Activated naive CD4-positive, alpha-beta T cell treated with anti-CD3 and anti-CD28 coated beads for 36 hours (primary cell): ENCODE measurements at regions not wholly inside any gene's neighbourhood (a gene's known extent, or its start where the extent isn't known, plus 50 kb on each side); places are given as distances from the start of the nearest gene placed in this dataset.
"Not testable (repeated sequence)": the region's sequence is repeated elsewhere in the genome, so short reads cannot be mapped to it uniquely, and the experiment has no call there.

ENCODE experiments used
- CTCF ChIA-PET: fragments of 350-600 bp; sonication (Branson Sonifier 250); formaldehyde crosslinking; loops from one replicate; lab custom pipeline; 2021; ENCODE audit warnings: antibody characterized with exemption; lab: Charles Lee
- DNase-seq: peaks from one replicate; pipeline ENCODE4 v3.0.0-alpha.2; 2020
- H3K27ac Mint-ChIP-seq: one replicate; pipeline ENCODE4 v1.8.0; 2021; ENCODE audit warnings: mild to moderate bottlenecking, mixed read lengths
- H3K27me3 Mint-ChIP-seq: one replicate; pipeline ENCODE4 v1.8.0; 2021; ENCODE audit warnings: low read depth, mixed read lengths
- H3K36me3 Mint-ChIP-seq: one replicate; pipeline ENCODE4 v1.8.0; 2021; ENCODE audit warnings: low read depth, mixed read lengths
- H3K4me1 Mint-ChIP-seq: one replicate; pipeline ENCODE4 v1.8.0; 2021; ENCODE audit warnings: low read depth, mixed read lengths
- H3K4me3 Mint-ChIP-seq: one replicate; pipeline ENCODE4 v1.8.0; 2021; ENCODE audit warnings: mild to moderate bottlenecking, moderate library complexity, mixed read lengths
- H3K9me3 Mint-ChIP-seq: one replicate; pipeline ENCODE4 v1.8.0; 2021; ENCODE audit warnings: mixed read lengths
- intact Hi-C: fragments of 100-400 bp; cut with micrococcal nuclease; formaldehyde crosslinking; loops from one replicate; pipeline ENCODE4 v1.15.1; 2023

DNA sequence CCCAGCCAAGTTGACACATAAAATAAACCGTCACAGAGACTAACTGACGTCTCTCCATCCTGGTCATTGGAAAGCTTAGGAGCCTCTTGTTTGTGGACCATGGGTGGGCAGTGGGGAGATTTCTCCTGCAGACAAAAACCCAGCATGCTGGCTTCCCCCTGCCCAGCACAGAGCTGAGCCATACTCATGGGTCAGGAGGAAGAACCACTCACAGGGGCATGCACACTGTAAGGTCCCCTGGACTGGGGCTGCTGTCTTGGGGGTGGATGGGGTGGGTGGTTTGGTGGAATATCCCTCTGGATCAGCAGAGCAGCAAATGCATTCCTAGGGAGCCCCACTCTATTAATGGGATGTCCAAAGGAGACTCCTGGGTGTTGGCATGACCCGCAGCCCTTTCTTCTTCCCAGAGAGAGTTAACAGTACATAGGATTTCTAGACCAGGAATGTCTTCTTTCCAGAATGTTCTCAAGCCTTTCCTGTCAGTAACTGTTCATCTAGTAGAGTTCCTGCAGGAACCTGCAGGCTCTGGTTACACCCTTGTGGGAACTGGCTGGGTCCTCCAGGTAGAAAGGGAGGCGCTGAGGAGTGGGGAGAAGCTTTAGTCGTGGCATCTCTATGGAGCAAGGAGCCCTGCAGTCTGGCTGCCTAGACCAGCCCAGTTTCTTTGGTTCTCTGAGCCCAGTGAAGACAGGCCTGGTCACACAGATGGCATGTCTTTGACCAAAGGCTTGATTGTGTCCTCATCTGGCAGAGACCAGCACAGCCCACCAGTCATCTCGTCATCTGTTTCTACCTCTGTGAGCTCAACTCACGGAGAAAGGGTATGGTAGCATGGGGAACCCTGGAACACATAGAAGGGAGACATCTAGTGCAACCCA lies 73.4 kb upstream of the PRR23C start:
- CTCF ChIA-PET: interaction anchor here (1.0 kb wide), 1 partner anchor 9 kb away, joined by 3 read pairs; no protein-coding TSS in a partner anchor
- H3K4me3 Mint-ChIP-seq: no peak overlapping the region
- H3K9me3 Mint-ChIP-seq: no peaks in the 10 kb centered on the region
- H3K4me1 Mint-ChIP-seq: no peaks in the 10 kb centered on the region
- intact Hi-C loops: loop anchor here (10.0 kb wide), 1 partner anchor 283 kb away; the partner anchor contains the start of gene PIK3CB
- H3K27me3 Mint-ChIP-seq: peaks cover 3% of the 10 kb centered on the region
- H3K27ac Mint-ChIP-seq: no peak overlapping the region
- H3K36me3 Mint-ChIP-seq: no peaks in the 10 kb centered on the region
- no peak for DNase-seq

DNA sequence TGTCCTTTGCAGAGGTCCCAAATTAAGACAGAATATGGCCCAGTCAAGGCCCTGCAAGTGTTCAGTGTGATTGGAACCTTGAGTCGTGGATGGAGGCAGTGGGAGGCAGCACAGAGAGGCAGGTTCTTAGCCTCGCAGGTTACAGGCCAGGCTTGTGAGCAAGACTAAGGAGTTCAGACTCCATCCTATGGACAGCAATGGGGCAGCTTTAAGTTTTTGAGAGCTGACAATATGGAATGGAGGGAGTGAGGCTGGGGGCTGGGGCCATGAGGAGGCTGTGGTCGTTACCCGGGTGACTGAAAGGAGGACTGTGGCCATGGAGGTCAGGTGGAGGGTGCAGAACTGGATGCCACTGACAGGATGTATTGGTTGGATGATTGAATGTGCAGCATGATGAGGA lies 74.1 kb upstream of the PRR23C start:
- CTCF ChIA-PET: interaction anchor here (1.0 kb wide), 1 partner anchor 9 kb away, joined by 3 read pairs; no protein-coding TSS in a partner anchor
- H3K27me3 Mint-ChIP-seq: peaks cover 2% of the 10 kb centered on the region
- no peak for DNase-seq
- H3K36me3 Mint-ChIP-seq: no peaks in the 10 kb centered on the region
- H3K4me1 Mint-ChIP-seq: no peaks in the 10 kb centered on the region
- H3K4me3 Mint-ChIP-seq: no peak overlapping the region
- no peaks in the 10 kb centered on the region for H3K9me3 Mint-ChIP-seq
- intact Hi-C loops: loop anchor here (10.0 kb wide), 1 partner anchor 284 kb away; the partner anchor contains the start of gene PIK3CB
- no peak overlapping the region for H3K27ac Mint-ChIP-seq

DNA sequence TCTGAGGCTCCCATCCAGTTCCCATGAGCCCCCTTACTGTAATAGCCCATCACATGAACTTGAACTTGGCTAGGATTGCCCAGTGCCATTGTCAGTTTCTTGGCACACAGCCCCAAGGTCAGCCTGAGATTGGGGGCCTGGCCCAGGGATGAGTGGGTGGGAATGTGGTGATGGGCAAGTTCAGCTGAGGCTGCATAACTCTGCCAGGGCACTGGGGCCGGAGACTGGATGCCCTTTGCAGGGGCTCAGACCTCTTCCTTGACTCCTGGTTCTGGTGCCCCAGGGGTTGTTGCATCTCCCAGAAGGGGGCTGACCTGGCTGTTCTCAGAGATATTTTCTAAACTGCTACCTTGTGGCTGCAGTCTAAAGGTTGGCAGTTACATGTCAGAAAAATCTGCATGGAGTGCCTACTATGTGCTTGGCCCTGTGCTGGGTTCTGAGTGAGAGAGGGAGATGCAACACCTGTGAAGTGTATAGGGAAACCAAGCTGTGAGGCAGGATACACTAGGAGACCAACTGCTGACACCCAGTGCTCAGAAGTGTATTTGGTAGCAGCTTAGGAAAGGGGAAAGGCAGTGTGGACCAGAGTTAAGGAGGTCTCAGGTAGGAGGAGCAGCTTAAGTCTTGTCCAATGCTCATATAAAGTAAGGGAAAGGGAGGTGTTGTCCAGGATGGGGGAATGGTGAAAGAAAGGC lies 74.8 kb upstream of the PRR23C start:
- DNase-seq: no peak
- CTCF ChIA-PET: interaction anchor here (1.0 to 3.7 kb wide), 2 partner anchors 7 to 10 kb away, joined by 3 to 21 read pairs; no protein-coding TSS in a partner anchor
- Mint-ChIP-seq H3K27ac (no peak overlapping the region), H3K4me3 (no peak overlapping the region), H3K27me3 (no peaks in the 10 kb centered on the region), H3K36me3 (no peaks in the 10 kb centered on the region), H3K4me1 (no peaks in the 10 kb centered on the region), H3K9me3 (no peaks in the 10 kb centered on the region)
- intact Hi-C loops: loop anchor here (10.0 kb wide), 1 partner anchor 285 kb away; the partner anchor contains the start of gene PIK3CB

DNA sequence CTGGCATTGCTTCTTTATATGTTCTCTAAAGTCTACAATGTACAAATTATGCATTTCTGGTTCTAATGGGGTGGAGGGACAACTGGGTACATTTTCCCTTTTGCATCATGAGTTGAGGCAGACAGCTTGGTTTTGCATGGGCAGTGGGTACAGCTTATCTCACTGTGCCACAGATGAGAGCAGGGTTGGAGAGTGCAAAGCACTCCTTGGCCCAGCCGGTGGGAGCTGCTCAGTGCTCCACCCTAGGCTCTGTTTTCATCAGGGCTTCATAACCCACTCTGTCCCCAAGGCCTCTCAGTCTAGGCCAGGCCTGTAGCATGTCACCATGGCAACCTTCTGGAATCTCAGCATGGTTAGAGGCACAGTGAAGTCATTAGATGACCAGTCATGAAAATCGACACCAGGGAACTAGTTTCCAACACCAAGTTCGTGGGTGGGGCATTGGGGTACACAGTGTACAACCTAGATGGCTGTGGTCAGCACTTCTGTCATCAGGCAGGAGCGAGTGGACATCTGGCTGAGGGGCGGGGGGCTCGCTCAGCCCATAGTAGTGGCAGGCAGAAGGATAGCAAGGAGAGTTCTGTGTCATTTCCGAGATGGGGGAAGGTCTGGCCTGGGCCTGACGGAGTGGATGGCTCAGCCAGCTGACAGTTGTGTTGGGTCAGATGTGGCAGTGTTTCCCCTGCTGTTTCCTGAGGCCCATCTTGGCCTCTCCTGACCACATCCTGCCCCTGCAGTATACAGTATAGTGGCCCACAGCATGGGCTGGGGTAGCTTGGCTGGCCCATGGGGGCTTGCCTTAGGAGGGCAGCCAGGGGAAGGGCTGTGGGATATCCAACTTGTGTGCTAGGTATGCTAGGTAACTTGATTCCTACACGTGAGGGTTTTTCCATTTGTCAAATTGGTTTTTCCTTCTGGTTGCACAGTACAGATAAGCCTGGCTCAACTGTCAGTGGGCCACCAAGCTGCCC lies 75.7 kb upstream of the PRR23C start:
- DNase-seq: no peak
- Mint-ChIP-seq H3K4me3 (no peak overlapping the region), H3K27me3 (no peaks in the 10 kb centered on the region), H3K36me3 (no peaks in the 10 kb centered on the region), H3K9me3 (no peaks in the 10 kb centered on the region), H3K4me1 (no peaks in the 10 kb centered on the region), H3K27ac (no peak overlapping the region)
- intact Hi-C loops: no loop called here
- CTCF ChIA-PET: interaction anchor here (3.7 kb wide), 1 partner anchor 8 kb away, joined by 21 read pairs; no protein-coding TSS in a partner anchor

DNA sequence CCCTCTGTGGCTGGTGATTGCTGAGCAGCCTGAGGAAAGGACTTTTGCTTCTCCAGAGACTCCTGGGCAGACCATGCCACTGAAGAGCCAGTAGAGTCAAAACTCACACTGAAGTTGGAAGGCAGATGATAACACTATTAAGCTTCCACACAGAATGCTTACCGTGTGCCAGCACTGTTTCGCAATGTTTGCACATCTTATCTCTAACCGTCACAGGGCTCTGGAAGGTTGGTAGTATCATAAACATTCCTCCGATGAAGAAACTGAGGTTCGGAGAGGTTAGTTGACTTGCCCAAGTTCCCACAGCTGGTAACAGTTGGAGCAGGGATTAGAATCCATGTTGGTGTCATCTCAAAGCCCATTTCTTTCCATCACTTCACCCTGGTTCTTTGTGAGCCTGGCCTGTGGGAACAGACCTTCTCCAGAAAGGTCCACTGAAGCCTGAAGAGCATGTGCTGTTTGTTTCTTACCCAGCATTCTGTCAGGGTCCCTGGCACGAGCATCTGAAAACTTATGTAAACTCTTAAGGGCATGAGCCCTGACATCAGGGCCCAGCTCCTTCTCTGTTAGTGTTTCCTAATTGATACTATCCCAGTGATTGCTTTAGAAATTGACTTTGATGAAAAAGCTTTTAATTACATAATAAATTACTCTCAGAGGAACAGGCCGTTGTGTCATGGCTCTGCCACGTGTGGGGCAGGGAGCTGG lies 77.0 kb upstream of the PRR23C start:
- Mint-ChIP-seq H3K36me3 (no peaks in the 10 kb centered on the region), H3K4me1 (no peaks in the 10 kb centered on the region), H3K4me3 (no peak overlapping the region), H3K27me3 (no peaks in the 10 kb centered on the region), H3K27ac (no peak overlapping the region), H3K9me3 (no peaks in the 10 kb centered on the region)
- DNase-seq: no peak
- intact Hi-C loops: no loop called here
- CTCF ChIA-PET: interaction anchor here (3.7 kb wide), 1 partner anchor 9 kb away, joined by 21 read pairs; no protein-coding TSS in a partner anchor

DNA sequence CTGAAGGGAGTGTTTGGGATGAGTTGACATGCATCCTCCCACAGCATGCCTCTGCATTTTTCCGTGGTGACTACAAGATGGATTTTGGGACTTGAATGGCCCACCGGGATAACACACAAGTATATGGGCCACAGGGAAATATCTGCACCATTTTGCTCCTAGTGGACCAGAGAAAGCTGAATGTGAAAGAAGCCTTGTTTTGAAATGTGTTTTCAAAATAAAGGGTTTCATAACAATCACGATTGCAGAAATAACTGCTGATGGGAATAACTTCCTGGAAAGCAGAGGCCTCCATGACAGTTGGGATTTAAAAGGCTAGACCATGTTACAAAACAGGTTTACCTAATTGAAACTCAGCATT lies 77.5 kb upstream of the PRR23C start:
- Mint-ChIP-seq H3K4me1 (no peaks in the 10 kb centered on the region), H3K4me3 (no peak overlapping the region), H3K36me3 (no peaks in the 10 kb centered on the region), H3K9me3 (no peaks in the 10 kb centered on the region), H3K27ac (no peak overlapping the region), H3K27me3 (no peaks in the 10 kb centered on the region)
- CTCF ChIA-PET: interaction anchor here (3.7 kb wide), 1 partner anchor 10 kb away, joined by 21 read pairs; no protein-coding TSS in a partner anchor
- intact Hi-C loops: no loop called here
- DNase-seq: no peak

DNA sequence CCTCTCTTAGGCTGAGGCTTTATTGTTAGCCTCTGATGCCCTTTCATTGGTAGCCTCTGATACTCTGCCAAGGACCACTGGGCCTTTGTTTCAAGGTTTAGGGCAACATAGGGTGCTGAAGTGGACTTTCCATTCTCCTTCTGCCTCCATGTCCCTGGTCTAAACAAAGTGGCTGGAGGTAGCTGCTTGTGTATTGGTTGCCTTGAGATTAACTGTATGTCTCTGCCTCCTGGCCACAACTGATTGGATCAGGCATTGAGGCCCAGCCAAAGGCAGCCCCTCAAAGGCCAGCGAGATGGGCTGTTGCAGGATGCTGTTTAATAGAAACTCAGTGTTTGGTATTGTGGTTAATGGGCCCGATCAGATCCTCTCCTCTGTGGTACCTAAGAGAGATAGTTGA lies 77.9 kb upstream of the PRR23C start:
- CTCF ChIA-PET: interaction anchor here (3.7 kb wide), 1 partner anchor 10 kb away, joined by 21 read pairs; no protein-coding TSS in a partner anchor
- H3K27me3 Mint-ChIP-seq: no peaks in the 10 kb centered on the region
- no peaks in the 10 kb centered on the region for H3K4me1 Mint-ChIP-seq
- H3K4me3 Mint-ChIP-seq: no peak overlapping the region
- no peak overlapping the region for H3K27ac Mint-ChIP-seq
- no peak for DNase-seq
- H3K9me3 Mint-ChIP-seq: no peaks in the 10 kb centered on the region
- intact Hi-C loops: no loop called here
- no peaks in the 10 kb centered on the region for H3K36me3 Mint-ChIP-seq

DNA sequence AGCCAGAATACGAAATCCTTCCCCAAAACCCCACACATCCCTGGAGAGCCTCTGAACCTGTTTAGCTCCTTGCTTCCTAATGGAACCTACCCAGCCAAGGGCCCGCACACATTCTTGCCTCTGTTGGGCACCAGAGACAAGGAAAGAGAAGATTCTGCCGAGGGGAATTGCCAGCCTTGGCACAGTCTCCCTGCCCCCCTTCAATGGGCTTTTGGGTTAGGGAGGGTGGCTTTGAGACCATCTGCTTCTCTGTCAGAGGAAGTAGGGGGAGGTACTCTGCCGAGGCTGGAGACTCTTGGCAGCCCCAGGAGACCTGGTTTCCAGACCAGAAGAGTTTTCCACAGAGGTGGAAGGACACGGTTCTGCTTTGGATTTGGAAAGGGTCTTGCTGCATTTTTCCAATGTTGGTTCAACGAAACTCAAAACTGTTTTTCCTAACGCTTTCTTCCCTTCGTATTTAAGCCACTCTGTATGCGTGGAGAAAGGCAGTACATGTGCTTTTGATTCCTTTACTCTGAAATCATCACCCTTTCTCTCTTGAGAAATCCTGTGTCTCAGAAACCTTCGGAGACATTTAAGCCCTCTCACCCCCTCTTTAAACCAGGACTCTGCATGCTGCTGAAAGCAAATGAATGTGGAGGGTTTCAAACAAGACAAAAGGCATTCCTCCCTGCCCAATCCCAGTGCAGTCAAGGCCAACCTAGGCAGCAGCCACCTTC lies 78.8 kb upstream of the PRR23C start:
- Mint-ChIP-seq H3K4me1 (no peaks in the 10 kb centered on the region), H3K27ac (no peak overlapping the region), H3K27me3 (no peaks in the 10 kb centered on the region), H3K9me3 (no peaks in the 10 kb centered on the region), H3K36me3 (no peaks in the 10 kb centered on the region), H3K4me3 (no peak overlapping the region)
- intact Hi-C loops: no loop called here
- CTCF ChIA-PET: interaction anchor here (3.7 kb wide), 1 partner anchor 11 kb away, joined by 21 read pairs; no protein-coding TSS in a partner anchor
- no peak for DNase-seq

DNA sequence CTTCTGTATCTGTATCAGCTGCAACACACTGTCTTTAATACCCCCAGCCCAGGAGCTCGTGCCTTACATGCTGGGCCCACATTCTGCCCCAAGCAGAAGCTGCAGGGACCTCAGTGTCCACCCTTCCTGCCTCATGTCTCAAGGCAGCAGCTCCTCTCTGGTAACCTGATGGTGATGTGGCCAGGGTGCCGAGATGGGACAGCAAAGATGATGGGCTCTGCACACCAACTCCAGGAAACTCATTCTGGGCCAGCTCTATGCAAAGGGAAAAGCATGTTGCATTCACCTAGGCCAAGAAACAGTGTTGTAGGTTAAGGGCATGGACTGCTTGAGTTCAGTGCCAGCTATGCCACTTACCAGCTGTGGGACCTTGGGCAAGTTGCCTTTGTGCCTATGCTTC lies 79.5 kb upstream of the PRR23C start:
- Mint-ChIP-seq H3K36me3 (no peaks in the 10 kb centered on the region), H3K27ac (no peak overlapping the region), H3K4me1 (no peaks in the 10 kb centered on the region), H3K4me3 (no peak overlapping the region), H3K9me3 (no peaks in the 10 kb centered on the region), H3K27me3 (no peaks in the 10 kb centered on the region)
- CTCF ChIA-PET: no interaction called here
- intact Hi-C loops: no loop called here
- DNase-seq: no peak

DNA sequence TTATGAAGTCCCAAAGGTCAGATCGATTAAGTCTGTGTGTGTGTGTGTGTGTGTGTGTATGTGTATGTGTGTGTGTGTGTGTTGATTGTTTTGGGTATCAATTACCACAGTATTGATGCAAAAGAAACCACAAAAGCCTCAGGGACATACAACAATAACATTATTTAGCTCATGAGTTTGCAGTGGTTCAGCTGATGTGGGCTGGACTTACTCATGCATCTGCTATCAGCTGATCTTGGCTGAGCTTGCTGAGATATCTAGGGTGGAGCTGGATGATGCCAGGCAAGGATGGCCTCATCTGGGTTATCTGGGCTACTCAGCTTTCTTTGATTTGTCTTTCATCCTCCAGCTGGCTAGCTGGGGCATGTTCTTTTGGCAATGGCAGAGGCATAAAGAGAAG lies 82.4 kb upstream of the PRR23C start:
- Mint-ChIP-seq H3K27ac (no peak overlapping the region), H3K36me3 (no peaks in the 10 kb centered on the region), H3K27me3 (no peaks in the 10 kb centered on the region), H3K9me3 (no peaks in the 10 kb centered on the region), H3K4me3 (no peak overlapping the region), H3K4me1 (no peaks in the 10 kb centered on the region)
- CTCF ChIA-PET: no interaction called here
- no peak for DNase-seq
- intact Hi-C loops: no loop called here

DNA sequence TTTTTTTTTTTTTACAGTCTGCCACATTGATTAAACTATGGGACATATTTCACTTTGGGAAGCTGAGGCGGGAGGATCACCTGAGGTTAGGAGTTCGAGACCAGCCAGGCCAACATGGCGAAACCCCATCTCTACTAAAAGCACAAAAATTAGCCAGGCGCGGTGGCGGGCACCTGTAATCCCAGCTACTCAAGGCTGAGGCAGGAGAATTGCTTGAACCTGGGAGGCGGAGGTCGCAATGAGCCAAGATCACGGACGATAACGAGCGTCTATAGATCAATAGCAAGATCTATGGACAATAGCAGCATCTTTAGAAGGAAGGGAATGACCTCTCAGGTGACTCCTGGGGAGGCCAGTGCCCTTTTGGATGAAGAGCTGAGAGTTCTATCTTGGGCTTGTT lies 82.9 kb upstream of the PRR23C start:
- H3K36me3 Mint-ChIP-seq, H3K4me3 Mint-ChIP-seq, intact Hi-C loops, CTCF ChIA-PET, H3K27ac Mint-ChIP-seq, H3K27me3 Mint-ChIP-seq, H3K9me3 Mint-ChIP-seq, DNase-seq, H3K4me1 Mint-ChIP-seq: not testable (repeated sequence)
